H9 (cell line): ENCODE measurements at regions not wholly inside any gene's neighbourhood (a gene's known extent, or its start where the extent isn't known, plus 50 kb on each side); places are given as distances from the start of the nearest gene placed in this dataset.

Source experiments
- DNase-seq: peaks from one replicate; pipeline ENCODE4 v3.0.0-alpha.2; 2017
- H2AFZ ChIP-seq: one replicate; pipeline ENCODE4 v1.6.1; 2013; ENCODE audit warnings: mild to moderate bottlenecking, low read length, control low read depth, moderate library complexity
- H2AK5ac ChIP-seq: 2 replicates; pipeline ENCODE4 v1.6.1; 2013; ENCODE audit warnings: low read length, control low read depth, mixed read lengths; ENCODE audit not compliant: insufficient read length
- H2BK120ac ChIP-seq: one replicate; pipeline ENCODE4 v1.6.1; 2013; ENCODE audit warnings: low read depth, mild to moderate bottlenecking, low read length, control low read depth, inconsistent platforms; ENCODE audit not compliant: poor library complexity, severe bottlenecking
- H2BK12ac ChIP-seq: 2 replicates; pipeline ENCODE4 v1.6.1; 2013; ENCODE audit warnings: low read length, control low read depth, mixed read lengths, low read depth; ENCODE audit not compliant: insufficient read length
- H2BK15ac ChIP-seq: 2 replicates; pipeline ENCODE4 v1.6.1; 2013; ENCODE audit warnings: low read depth, low read length, control low read depth
- H2BK20ac ChIP-seq: one replicate; pipeline ENCODE4 v1.6.1; 2013; ENCODE audit warnings: low read depth, mild to moderate bottlenecking, low read length, control low read depth, inconsistent platforms; ENCODE audit not compliant: poor library complexity, severe bottlenecking
- H2BK5ac ChIP-seq: 2 replicates; pipeline ENCODE4 v1.6.1; 2013; ENCODE audit warnings: low read length, control low read depth, mixed read lengths; ENCODE audit not compliant: insufficient read length
- H3K14ac ChIP-seq: 2 replicates; pipeline ENCODE4 v1.6.1; 2013; ENCODE audit warnings: low read length, control low read depth; ENCODE audit not compliant: insufficient read depth
- H3K18ac ChIP-seq: 2 replicates; pipeline ENCODE4 v1.6.1; 2013; ENCODE audit warnings: low read depth, mild to moderate bottlenecking, mixed read lengths, low read length, control low read depth; ENCODE audit not compliant: insufficient read length
- H3K23ac ChIP-seq: 2 replicates; pipeline ENCODE4 v1.6.1; 2013; ENCODE audit warnings: low read length, control low read depth, mixed read lengths, low read depth; ENCODE audit not compliant: insufficient read length
- H3K23me2 ChIP-seq: 2 replicates; pipeline ENCODE4 v1.6.1; 2013; ENCODE audit warnings: low read depth, mild to moderate bottlenecking, mixed read lengths, low read length, control low read depth; ENCODE audit not compliant: insufficient read length, poor library complexity, severe bottlenecking
- H3K27ac ChIP-seq: 2 replicates; pipeline ENCODE4 v1.5.1; 2013; ENCODE audit warnings: low read length, control low read depth, mixed read lengths, low read depth; ENCODE audit not compliant: insufficient read length
- H3K27me3 ChIP-seq: 2 replicates; pipeline ENCODE4 v1.6.1; 2013; ENCODE audit warnings: low read length, control low read depth, inconsistent platforms; ENCODE audit not compliant: insufficient read depth
- H3K4ac ChIP-seq: 2 replicates; pipeline ENCODE4 v1.6.1; 2013; ENCODE audit warnings: low read depth, mild to moderate bottlenecking, control low read depth, inconsistent platforms, low read length, moderate library complexity
- H3K4me1 ChIP-seq: 2 replicates; pipeline ENCODE4 v1.6.1; 2013; ENCODE audit warnings: low read length, control low read depth, inconsistent platforms; ENCODE audit not compliant: insufficient read depth
- H3K4me2 ChIP-seq: 2 replicates; pipeline ENCODE4 v1.6.1; 2013; ENCODE audit warnings: low read length, control low read depth, mixed read lengths; ENCODE audit not compliant: insufficient read length, insufficient read depth
- H3K56ac ChIP-seq: 2 replicates; pipeline ENCODE4 v1.6.1; 2013; ENCODE audit warnings: low read depth, mild to moderate bottlenecking, mixed read lengths, low read length, control low read depth; ENCODE audit not compliant: insufficient read length
- H3K79me1 ChIP-seq: 2 replicates; pipeline ENCODE4 v1.6.1; 2013; ENCODE audit warnings: low read depth, mild to moderate bottlenecking, moderate library complexity, low read length, control low read depth, inconsistent platforms; ENCODE audit not compliant: insufficient read depth, poor library complexity, severe bottlenecking
- H3K79me2 ChIP-seq: 2 replicates; pipeline ENCODE4 v1.6.1; 2013; ENCODE audit warnings: low read length, control low read depth, inconsistent platforms; ENCODE audit not compliant: insufficient read depth
- H3K9ac ChIP-seq: 2 replicates; pipeline ENCODE4 v1.6.1; 2013; ENCODE audit warnings: low read length, control low read depth, mixed read lengths; ENCODE audit not compliant: insufficient read length; ENCODE audit errors: extremely low read depth
- H3K9me3 ChIP-seq: one replicate; pipeline ENCODE4 v1.6.1; 2013; ENCODE audit warnings: low read depth, low read length, inconsistent platforms; ENCODE audit not compliant: control insufficient read depth
- H3T11ph ChIP-seq: one replicate; pipeline ENCODE4 v1.6.1; 2013; ENCODE audit warnings: mild to moderate bottlenecking, low read length, control low read depth, inconsistent platforms
- H4K20me1 ChIP-seq: one replicate; pipeline ENCODE4 v1.6.1; 2013; ENCODE audit not compliant: control insufficient read depth, insufficient read length, insufficient read depth
- H4K5ac ChIP-seq: 2 replicates; pipeline ENCODE4 v1.6.1; 2013; ENCODE audit warnings: low read depth, mild to moderate bottlenecking, mixed read lengths, low read length, control low read depth; ENCODE audit not compliant: insufficient read length
- H4K8ac ChIP-seq: replicated peaks from 2 replicates; pipeline ENCODE4 v1.6.1; 2013; ENCODE audit warnings: low read length, control low read depth, mixed read lengths, low read depth; ENCODE audit not compliant: insufficient read length
- H4K91ac ChIP-seq: 2 replicates; pipeline ENCODE4 v1.6.1; 2013; ENCODE audit warnings: low read depth, mild to moderate bottlenecking, moderate library complexity, mixed read lengths, low read length, control low read depth; ENCODE audit not compliant: insufficient read length
- H3K27ac Mint-ChIP-seq, 3 experiments: 2 replicates in 2 of 3; 3 replicates in 1 of 3; pipeline ENCODE4 v1.8.0; 2020 to 2021; ENCODE audit warnings: mixed read lengths in 3 of 3, mild to moderate bottlenecking in 1 of 3, moderate library complexity in 1 of 3
- H3K27me3 Mint-ChIP-seq: 2 replicates; pipeline ENCODE4 v1.8.0; 2021; ENCODE audit warnings: low read depth, mild to moderate bottlenecking, moderate library complexity, mixed read lengths
- H3K36me3 Mint-ChIP-seq, 3 experiments: 2 replicates in 2 of 3; 3 replicates in 1 of 3; pipeline ENCODE4 v1.8.0; 2020 to 2021; ENCODE audit warnings: low read depth in 3 of 3, mixed read lengths in 3 of 3; ENCODE audit not compliant: insufficient read depth in 1 of 3
- H3K4me1 Mint-ChIP-seq, 2 experiments: 2 replicates each; pipeline ENCODE4 v1.8.0; 2020; ENCODE audit warnings: mixed read lengths in 2 of 2
- H3K4me3 Mint-ChIP-seq, 2 experiments: 2 replicates in 1 of 2; 3 replicates in 1 of 2; pipeline ENCODE4 v1.8.0; 2020 to 2021; ENCODE audit warnings: mild to moderate bottlenecking in 2 of 2, mixed read lengths in 2 of 2, moderate library complexity in 1 of 2
- H3K9me3 Mint-ChIP-seq, 2 experiments: 2 replicates in 1 of 2; 3 replicates in 1 of 2; pipeline ENCODE4 v1.8.0; 2020; ENCODE audit warnings: mild to moderate bottlenecking in 2 of 2, mixed read lengths in 2 of 2, moderate library complexity in 1 of 2
- WGBS: extraction: QIAGEN DNeasy Blood & Tissue Kit; methylation state at CpG from one replicate; pipeline ENCODE4 v1.1.7; 2013; ENCODE audit warnings: missing lambda C conversion rate, low lambda C conversion rate, mixed read lengths; ENCODE audit not compliant: insufficient read length; ENCODE audit errors: extremely low coverage; 5-methylcytosine and 5-hydroxymethylcytosine counted together
- TF ChIP-seq, protein P1 (sequence below): fragments of 200-600 bp; sonication (generic); conservative IDR thresholded peaks from 3 replicates; pipeline ENCODE4 v1.8.0; 2021; ENCODE audit warnings: antibody characterized with exemption, mild to moderate bottlenecking

DNA sequence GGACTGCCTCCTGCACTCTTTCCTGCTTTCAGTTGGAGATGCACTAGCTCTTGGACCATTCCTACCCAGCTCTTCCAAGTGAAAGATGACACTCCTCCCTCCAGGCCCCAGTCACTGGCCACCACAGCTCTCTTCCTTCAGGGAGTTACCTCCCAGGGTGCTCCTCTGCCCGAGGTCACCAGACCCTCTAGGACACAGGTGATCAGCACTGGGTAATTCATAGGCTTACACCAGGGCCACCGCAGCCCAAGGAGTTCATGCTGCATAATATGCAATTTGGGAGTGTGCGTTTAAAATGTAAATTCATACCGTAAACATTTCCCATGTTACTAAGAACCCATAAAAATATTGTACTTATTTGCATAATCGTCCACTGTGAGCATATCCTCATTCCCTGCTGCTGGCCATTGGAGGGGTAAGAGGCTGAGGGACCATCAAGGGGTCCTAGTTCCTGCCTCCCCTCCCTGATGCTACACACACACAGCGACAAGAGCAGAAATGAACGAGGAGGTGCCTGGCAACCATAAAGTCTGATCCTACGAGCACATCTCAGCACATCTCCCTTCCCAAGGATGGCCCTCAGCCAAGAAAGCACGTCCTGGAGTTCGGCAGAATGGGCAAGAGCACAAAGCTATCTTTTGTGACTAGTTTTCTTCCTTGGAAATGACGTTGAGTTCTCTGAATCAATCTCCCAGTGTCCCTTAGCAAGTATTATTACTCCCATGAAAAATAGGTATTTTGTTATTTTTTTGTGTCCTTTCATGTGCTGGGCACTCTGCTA, 222.9 kb upstream of the RAB4A start:
- H3K4me1 ChIP-seq = peaks cover 13% of the 10 kb centered on the region; the same call in 1 of the 2 replicates
- H2AK5ac ChIP-seq = no peak overlapping the region
- H4K91ac ChIP-seq = no peak overlapping the region
- H3T11ph ChIP-seq = no peak overlapping the region
- no peaks in the 10 kb centered on the region for H3K79me2 ChIP-seq
- no peak overlapping the region for H3K56ac ChIP-seq
- H2AFZ ChIP-seq = no peak overlapping the region
- peak overlapping the region in 1 of 3 experiments; percentile 83; a peak in 2 of 7 replicates for H3K27ac Mint-ChIP-seq
- no peak overlapping the region for H4K5ac ChIP-seq
- TF ChIP-seq, protein P1, sequence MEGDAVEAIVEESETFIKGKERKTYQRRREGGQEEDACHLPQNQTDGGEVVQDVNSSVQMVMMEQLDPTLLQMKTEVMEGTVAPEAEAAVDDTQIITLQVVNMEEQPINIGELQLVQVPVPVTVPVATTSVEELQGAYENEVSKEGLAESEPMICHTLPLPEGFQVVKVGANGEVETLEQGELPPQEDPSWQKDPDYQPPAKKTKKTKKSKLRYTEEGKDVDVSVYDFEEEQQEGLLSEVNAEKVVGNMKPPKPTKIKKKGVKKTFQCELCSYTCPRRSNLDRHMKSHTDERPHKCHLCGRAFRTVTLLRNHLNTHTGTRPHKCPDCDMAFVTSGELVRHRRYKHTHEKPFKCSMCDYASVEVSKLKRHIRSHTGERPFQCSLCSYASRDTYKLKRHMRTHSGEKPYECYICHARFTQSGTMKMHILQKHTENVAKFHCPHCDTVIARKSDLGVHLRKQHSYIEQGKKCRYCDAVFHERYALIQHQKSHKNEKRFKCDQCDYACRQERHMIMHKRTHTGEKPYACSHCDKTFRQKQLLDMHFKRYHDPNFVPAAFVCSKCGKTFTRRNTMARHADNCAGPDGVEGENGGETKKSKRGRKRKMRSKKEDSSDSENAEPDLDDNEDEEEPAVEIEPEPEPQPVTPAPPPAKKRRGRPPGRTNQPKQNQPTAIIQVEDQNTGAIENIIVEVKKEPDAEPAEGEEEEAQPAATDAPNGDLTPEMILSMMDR = no peak
- peaks cover 20 to 23% of the 10 kb centered on the region in 2 experiments for H3K4me1 Mint-ChIP-seq
- H3K23me2 ChIP-seq = peaks cover 4% of the 10 kb centered on the region
- H3K79me1 ChIP-seq = no peaks in the 10 kb centered on the region
- H3K27me3 Mint-ChIP-seq = peaks cover 9% of the 10 kb centered on the region
- H3K14ac ChIP-seq = no peak overlapping the region; the same call in 1 of the 2 replicates
- no peak overlapping the region for H3K4ac ChIP-seq
- H2BK5ac ChIP-seq = no peak overlapping the region
- no peak overlapping the region for H3K23ac ChIP-seq
- H3K9ac ChIP-seq = no peak overlapping the region
- H3K18ac ChIP-seq = no peak overlapping the region
- no peak overlapping the region for H2BK12ac ChIP-seq
- no peak overlapping the region for H2BK120ac ChIP-seq
- H4K20me1 ChIP-seq = no peaks in the 10 kb centered on the region
- H3K4me2 ChIP-seq = no peak overlapping the region
- no peak overlapping the region for H2BK20ac ChIP-seq
- no peak overlapping the region for H4K8ac ChIP-seq
- no CpG with 5 or more reads among the region's 11 CpGs for WGBS
- H3K4me3 Mint-ChIP-seq = no peak overlapping the region; a peak in 1 of 5 replicates
- peaks cover 0 to 16% (median 2%) of the 10 kb centered on the region in 3 experiments; a peak in 4 of 7 replicates for H3K36me3 Mint-ChIP-seq
- no peak overlapping the region for H3K27ac ChIP-seq
- peaks cover 6 to 13% of the 10 kb centered on the region in 2 experiments for H3K9me3 Mint-ChIP-seq
- DNase-seq = no peak
- no peaks in the 10 kb centered on the region for H3K9me3 ChIP-seq
- H2BK15ac ChIP-seq = no peak overlapping the region
- no peaks in the 10 kb centered on the region for H3K27me3 ChIP-seq
